OCI-LY1 (cell line): ENCODE measurements at regions not wholly inside any gene's neighbourhood (a gene's known extent, or its start where the extent isn't known, plus 50 kb on each side); places are given as distances from the start of the nearest gene placed in this dataset.

Source experiments
- H2AFZ ChIP-seq: fragments of 200-600 bp; sonication (generic), shearing (Covaris generic); 2 replicates; pipeline ENCODE4 v1.6.0; 2014; ENCODE audit warnings: antibody characterized with exemption, mild to moderate bottlenecking, low read length
- H3F3A ChIP-seq: fragments of 200-600 bp; sonication (generic), shearing (Covaris generic); 2 replicates; pipeline ENCODE4 v1.6.0; 2014; ENCODE audit warnings: mild to moderate bottlenecking, antibody characterized with exemption, low read length, moderate library complexity; ENCODE audit not compliant: insufficient read depth
- H3K27ac ChIP-seq: fragments of 200-600 bp; sonication (generic); 2 replicates; pipeline ENCODE4 v1.5.1; 2014; ENCODE audit warnings: low read length, mixed run types, mild to moderate bottlenecking, low read depth; ENCODE audit not compliant: poor library complexity, severe bottlenecking
- H3K27me3 ChIP-seq: fragments of 200-600 bp; sonication (generic); 2 replicates; pipeline ENCODE4 v1.6.0; 2014; ENCODE audit warnings: antibody characterized with exemption, mild to moderate bottlenecking, low read length, moderate library complexity; ENCODE audit not compliant: insufficient read depth
- H3K36me3 ChIP-seq: fragments of 200-600 bp; sonication (generic); 2 replicates; pipeline ENCODE4 v1.6.1; 2014; ENCODE audit warnings: mild to moderate bottlenecking, antibody characterized with exemption, low read length, moderate library complexity, mixed read lengths; ENCODE audit not compliant: insufficient read depth
- H3K4me1 ChIP-seq: fragments of 200-600 bp; sonication (generic); 2 replicates; pipeline ENCODE4 v1.5.1; 2014; ENCODE audit warnings: mild to moderate bottlenecking, low read length, moderate library complexity; ENCODE audit not compliant: insufficient read depth, severe bottlenecking
- H3K4me2 ChIP-seq: fragments of 200-600 bp; sonication (generic), shearing (Covaris generic); 2 replicates; pipeline ENCODE4 v1.6.1; 2014; ENCODE audit warnings: low read length
- H3K4me3 ChIP-seq: fragments of 200-600 bp; sonication (generic); 2 replicates; pipeline ENCODE4 v1.5.1; 2014; ENCODE audit warnings: low read length, low read depth, mild to moderate bottlenecking, mixed read lengths; ENCODE audit not compliant: poor library complexity, severe bottlenecking
- H3K79me2 ChIP-seq: fragments of 200-600 bp; shearing (Covaris generic); 2 replicates; pipeline ENCODE4 v1.6.1; 2016; ENCODE audit warnings: mixed run types, low read length, mixed read lengths; ENCODE audit not compliant: insufficient read depth
- H3K9ac ChIP-seq: fragments of 200-600 bp; sonication (generic), shearing (Covaris generic); 2 replicates; pipeline ENCODE4 v1.6.1; 2014; ENCODE audit warnings: mild to moderate bottlenecking, low read length, mixed read lengths
- H3K9me2 ChIP-seq: fragments of 200-600 bp; sonication (generic), shearing (Covaris generic); 2 replicates; pipeline ENCODE4 v1.6.1; 2014; ENCODE audit warnings: low read depth, mild to moderate bottlenecking, low read length, mixed read lengths
- H3K9me3 ChIP-seq: fragments of 200-600 bp; shearing (Covaris generic); 2 replicates; pipeline ENCODE4 v1.6.1; 2014; ENCODE audit warnings: low read length, mixed read lengths
- H4K20me1 ChIP-seq: fragments of 200-600 bp; sonication (generic), shearing (Covaris generic); 2 replicates; pipeline ENCODE4 v1.6.0; 2016; ENCODE audit warnings: mild to moderate bottlenecking, low read length; ENCODE audit not compliant: insufficient read depth
- EZH2 ChIP-seq: fragments of 200-600 bp; sonication (generic), shearing (Covaris generic); IDR thresholded peaks from 2 replicates; pipeline ENCODE4 v1.8.0; 2017; ENCODE audit warnings: borderline replicate concordance, mixed run types, mild to moderate bottlenecking, antibody characterized with exemption, low read length, moderate library complexity, mixed read lengths
- TF ChIP-seq, protein P1 (sequence below): fragments of 200-600 bp; sonication (generic), shearing (Covaris generic); IDR thresholded peaks from 2 replicates; pipeline ENCODE4 v1.5.1; 2017; ENCODE audit warnings: mild to moderate bottlenecking, antibody characterized with exemption, low read length, moderate library complexity, mixed read lengths

DNA sequence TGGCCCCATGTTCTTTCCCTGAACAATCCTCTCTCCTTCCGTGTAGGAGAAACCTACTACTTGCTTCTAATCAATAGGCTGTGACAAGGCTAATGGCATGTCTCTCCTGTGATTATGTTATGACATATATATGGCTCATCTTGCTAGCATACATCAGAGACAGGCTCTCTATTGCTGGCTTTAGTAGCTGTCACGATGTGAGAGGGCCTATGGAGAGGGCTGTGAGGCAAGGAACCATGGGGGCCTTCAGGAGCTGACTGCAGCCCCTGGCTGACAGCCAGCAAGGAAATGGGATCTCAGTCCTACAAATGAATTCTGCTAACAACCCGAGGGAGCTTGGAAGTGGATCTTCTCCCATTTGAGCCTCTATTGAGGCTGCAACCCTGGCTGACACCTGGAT is 96.3 kb downstream of the EOMES start:
- Histone ChIP-seq H3K4me2 (no peak overlapping the region), H3K4me1 (no peaks in the 10 kb centered on the region), H3K27me3 (no peaks in the 10 kb centered on the region), H3K36me3 (no peaks in the 10 kb centered on the region), H3K9me3 (no peaks in the 10 kb centered on the region), H3K9ac (no peak overlapping the region), H2AFZ (no peak overlapping the region), H3K9me2 (no peaks in the 10 kb centered on the region), H4K20me1 (no peaks in the 10 kb centered on the region), H3K79me2 (no peaks in the 10 kb centered on the region), H3K27ac (no peak overlapping the region), H3K4me3 (no peak overlapping the region), H3F3A (no peaks in the 10 kb centered on the region)
- no peak for TF ChIP-seq EZH2
- TF ChIP-seq, protein P1, sequence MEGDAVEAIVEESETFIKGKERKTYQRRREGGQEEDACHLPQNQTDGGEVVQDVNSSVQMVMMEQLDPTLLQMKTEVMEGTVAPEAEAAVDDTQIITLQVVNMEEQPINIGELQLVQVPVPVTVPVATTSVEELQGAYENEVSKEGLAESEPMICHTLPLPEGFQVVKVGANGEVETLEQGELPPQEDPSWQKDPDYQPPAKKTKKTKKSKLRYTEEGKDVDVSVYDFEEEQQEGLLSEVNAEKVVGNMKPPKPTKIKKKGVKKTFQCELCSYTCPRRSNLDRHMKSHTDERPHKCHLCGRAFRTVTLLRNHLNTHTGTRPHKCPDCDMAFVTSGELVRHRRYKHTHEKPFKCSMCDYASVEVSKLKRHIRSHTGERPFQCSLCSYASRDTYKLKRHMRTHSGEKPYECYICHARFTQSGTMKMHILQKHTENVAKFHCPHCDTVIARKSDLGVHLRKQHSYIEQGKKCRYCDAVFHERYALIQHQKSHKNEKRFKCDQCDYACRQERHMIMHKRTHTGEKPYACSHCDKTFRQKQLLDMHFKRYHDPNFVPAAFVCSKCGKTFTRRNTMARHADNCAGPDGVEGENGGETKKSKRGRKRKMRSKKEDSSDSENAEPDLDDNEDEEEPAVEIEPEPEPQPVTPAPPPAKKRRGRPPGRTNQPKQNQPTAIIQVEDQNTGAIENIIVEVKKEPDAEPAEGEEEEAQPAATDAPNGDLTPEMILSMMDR, result no peak

DNA sequence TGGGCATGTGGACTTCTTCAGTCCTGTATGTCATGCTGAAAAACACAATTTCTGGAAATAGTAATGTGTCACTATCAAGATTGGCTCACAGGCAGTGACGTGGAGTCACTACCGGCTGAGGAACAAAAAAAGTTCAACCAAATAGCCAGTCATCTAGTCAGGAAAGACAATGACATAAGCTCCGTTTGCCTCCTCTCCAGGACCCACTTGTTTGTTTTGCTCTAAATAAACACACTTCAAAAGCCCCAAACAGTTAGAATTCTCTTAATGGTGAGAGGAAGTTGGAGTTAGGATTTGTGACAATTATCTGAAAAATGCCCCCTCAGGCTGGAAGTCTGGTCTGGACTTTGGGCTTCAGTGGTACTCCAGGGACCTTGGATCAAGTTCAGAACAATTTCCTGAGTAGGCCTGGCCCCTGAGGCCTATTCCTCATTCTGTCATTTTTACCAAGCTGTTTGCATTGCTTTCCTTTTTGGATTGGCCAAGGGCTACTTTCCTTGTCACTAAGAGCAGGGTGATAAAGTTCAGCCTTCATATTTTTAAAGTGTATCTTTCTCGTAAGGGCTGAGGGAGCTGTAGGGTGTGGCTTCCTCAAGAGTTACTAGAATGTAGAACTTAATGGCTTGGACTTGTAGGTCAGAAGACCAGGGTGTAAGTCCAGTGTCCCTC is 98.9 kb downstream of the EOMES start:
- no peaks in the 10 kb centered on the region for H3K9me3 ChIP-seq
- no peaks in the 10 kb centered on the region for H3K27me3 ChIP-seq
- H2AFZ ChIP-seq, result no peak overlapping the region
- no peak overlapping the region for H3K9ac ChIP-seq
- no peaks in the 10 kb centered on the region for H3F3A ChIP-seq
- no peak overlapping the region for H3K4me2 ChIP-seq
- H3K27ac ChIP-seq, result no peak overlapping the region
- H3K9me2 ChIP-seq, result no peaks in the 10 kb centered on the region
- H4K20me1 ChIP-seq, result no peaks in the 10 kb centered on the region
- no peaks in the 10 kb centered on the region for H3K79me2 ChIP-seq
- no peak overlapping the region for H3K4me3 ChIP-seq
- no peaks in the 10 kb centered on the region for H3K36me3 ChIP-seq
- H3K4me1 ChIP-seq, result no peaks in the 10 kb centered on the region
- TF ChIP-seq, protein P1, result no peak
- no peak for TF ChIP-seq EZH2

- no peaks in the 10 kb centered on the region for H3K9me2 ChIP-seq
- no peaks in the 10 kb centered on the region; the same call in 1 of the 2 replicates for H3K36me3 ChIP-seq
- no peaks in the 10 kb centered on the region for H3K79me2 ChIP-seq
- no peak overlapping the region for H3K4me3 ChIP-seq
- no peak for TF ChIP-seq EZH2
- TF ChIP-seq, protein P1, result no peak
- no peaks in the 10 kb centered on the region for H3F3A ChIP-seq
- 0 out of 2 replicates have a peak, but pooled peaks cover 4% of the 10 kb centered on the region for H3K9me3 ChIP-seq
- no peaks in the 10 kb centered on the region for H3K4me1 ChIP-seq
- H3K9ac ChIP-seq, result no peak overlapping the region
- no peak overlapping the region for H3K27ac ChIP-seq
- no peak overlapping the region for H3K4me2 ChIP-seq
- no peaks in the 10 kb centered on the region for H3K27me3 ChIP-seq
- H2AFZ ChIP-seq, result no peak overlapping the region
- no peaks in the 10 kb centered on the region for H4K20me1 ChIP-seq
Measured at GRCh38 chr3:27617552-27617951, 104.6 kb downstream of the EOMES start.
